ENCODE measurements at regions not wholly inside any gene's neighbourhood (a gene's known extent, or its start where the extent isn't known, plus 50 kb on each side); places are given as distances from the start of the nearest gene placed in this dataset.
"Not testable (repeated sequence)": the region's sequence is repeated elsewhere in the genome, so short reads cannot be mapped to it uniquely, and the experiment has no call there.

DNA sequence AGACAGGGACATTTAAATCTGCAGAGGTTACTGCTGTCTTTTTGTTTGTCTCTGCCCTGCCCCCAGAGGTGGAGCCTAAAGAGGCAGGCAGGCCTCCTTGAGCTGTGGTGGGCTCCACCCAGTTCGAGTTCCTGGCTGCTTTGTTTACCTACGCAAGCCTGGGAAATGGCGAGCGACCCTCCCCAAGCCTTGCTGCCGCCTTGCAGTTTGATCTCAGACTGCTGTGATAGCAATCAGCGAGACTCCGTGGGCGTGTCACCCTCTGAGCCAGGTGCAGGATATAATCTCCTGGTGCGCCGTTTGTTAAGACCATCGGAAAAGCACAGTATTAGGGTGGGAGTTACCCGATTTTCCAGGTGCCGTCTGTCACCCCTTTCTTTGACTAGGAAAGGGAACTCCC is 93.3 kb downstream of the ANKRD30BL start:
- not testable (repeated sequence) for DNase-seq (ENCODE audit: low read depth)

GRCh38 chr2:132065391-132065790 is 96.4 kb downstream of the ANKRD30BL start:
- not testable (repeated sequence) for DNase-seq (ENCODE audit: low read depth); H3K4me3 ChIP-seq (replicated peaks; ENCODE audit: low read depth, low read length)

More for the DNA sequence above, 93.3 kb downstream of the ANKRD30BL start:
- H3K4me3 ChIP-seq (replicated peaks; ENCODE audit: low read depth, low read length): not testable (repeated sequence)

DNA sequence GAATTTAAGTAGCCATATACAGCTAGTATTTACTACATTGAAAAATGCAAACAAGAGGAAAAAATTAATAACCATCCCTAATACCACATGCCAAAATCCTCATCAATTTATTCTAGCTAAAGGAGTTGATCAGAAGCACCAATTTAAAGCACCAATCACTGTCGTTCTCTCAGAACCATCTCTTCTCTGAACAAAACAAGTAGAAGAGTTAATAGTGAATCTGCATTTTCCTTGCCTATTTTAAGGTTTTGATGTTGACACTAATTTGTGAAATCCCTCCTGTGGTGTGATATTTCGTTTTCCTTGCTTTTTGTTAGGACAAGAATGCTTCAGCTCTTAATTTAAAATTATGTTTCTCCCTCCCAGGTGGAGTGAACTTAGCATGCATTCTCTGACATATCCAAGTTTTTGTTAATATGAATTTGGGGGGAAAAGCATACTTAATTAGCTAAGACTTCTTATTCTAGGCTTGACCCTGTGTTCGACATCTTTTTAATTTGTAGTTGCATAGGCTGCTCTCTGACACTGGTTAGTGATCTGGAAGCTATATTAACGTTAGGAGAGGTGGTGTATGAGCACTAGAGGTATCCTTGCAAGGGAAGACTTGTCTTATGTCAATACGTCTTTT is 122.0 kb downstream of the ANKRD30BL start:
- H3K4me3 ChIP-seq (replicated peaks; ENCODE audit: low read depth, low read length); DNase-seq (ENCODE audit: low read depth): not testable (repeated sequence)

DNA sequence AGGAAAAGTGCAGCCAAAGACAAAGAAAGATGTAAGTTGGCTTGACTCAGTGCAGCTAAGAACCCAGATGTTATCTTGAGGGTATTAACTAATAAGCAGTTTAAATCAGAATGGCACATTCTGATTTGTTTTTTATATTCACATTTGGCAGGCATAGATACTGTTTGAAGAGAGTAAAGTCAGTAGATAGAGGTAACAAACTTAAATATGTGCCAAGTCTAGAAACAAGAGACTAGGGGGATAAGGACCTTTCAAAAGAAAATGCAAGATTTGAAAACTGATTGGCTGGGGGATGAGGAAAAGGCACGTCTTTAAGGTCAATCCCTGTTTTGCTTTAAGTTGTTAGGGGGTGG is 122.9 kb downstream of the ANKRD30BL start:
- peak overlapping the region; percentile 50 for H3K4me3 ChIP-seq (replicated peaks; ENCODE audit: low read depth, low read length)

GRCh38 chr2:132038179-132038882 is 123.4 kb downstream of the ANKRD30BL start:
- TF ChIP-seq, protein P1, sequence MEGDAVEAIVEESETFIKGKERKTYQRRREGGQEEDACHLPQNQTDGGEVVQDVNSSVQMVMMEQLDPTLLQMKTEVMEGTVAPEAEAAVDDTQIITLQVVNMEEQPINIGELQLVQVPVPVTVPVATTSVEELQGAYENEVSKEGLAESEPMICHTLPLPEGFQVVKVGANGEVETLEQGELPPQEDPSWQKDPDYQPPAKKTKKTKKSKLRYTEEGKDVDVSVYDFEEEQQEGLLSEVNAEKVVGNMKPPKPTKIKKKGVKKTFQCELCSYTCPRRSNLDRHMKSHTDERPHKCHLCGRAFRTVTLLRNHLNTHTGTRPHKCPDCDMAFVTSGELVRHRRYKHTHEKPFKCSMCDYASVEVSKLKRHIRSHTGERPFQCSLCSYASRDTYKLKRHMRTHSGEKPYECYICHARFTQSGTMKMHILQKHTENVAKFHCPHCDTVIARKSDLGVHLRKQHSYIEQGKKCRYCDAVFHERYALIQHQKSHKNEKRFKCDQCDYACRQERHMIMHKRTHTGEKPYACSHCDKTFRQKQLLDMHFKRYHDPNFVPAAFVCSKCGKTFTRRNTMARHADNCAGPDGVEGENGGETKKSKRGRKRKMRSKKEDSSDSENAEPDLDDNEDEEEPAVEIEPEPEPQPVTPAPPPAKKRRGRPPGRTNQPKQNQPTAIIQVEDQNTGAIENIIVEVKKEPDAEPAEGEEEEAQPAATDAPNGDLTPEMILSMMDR (IDR thresholded peaks at IDR 0.05; ENCODE audit: low read length, missing control alignments): no peak
- no peak for DNase-seq (ENCODE audit: low read depth)
- H3K4me3 ChIP-seq (replicated peaks; ENCODE audit: low read depth, low read length): peak overlapping the region; percentile 50

More for the DNA sequence above, 122.9 kb downstream of the ANKRD30BL start:
- not testable (repeated sequence) for DNase-seq (ENCODE audit: low read depth)

GRCh38 chr2:132037527-132038178 is 124.1 kb downstream of the ANKRD30BL start:
- DNase-seq (ENCODE audit: low read depth): no peak
- H3K4me3 ChIP-seq (replicated peaks; ENCODE audit: low read depth, low read length): peak overlapping the region; percentile 50

GRCh38 chr2:132034646-132035045 is 127.1 kb downstream of the ANKRD30BL start:
- no peak for DNase-seq (ENCODE audit: low read depth)
- H3K4me3 ChIP-seq (replicated peaks; ENCODE audit: low read depth, low read length): no peak overlapping the region
- TF ChIP-seq, protein P1 (IDR thresholded peaks at IDR 0.05; ENCODE audit: low read length, missing control alignments): no peak

More at GRCh38 chr2:132037527-132038178, 124.1 kb downstream of the ANKRD30BL start:
- TF ChIP-seq, protein P1 (IDR thresholded peaks at IDR 0.05; ENCODE audit: low read length, missing control alignments): no peak

DNA sequence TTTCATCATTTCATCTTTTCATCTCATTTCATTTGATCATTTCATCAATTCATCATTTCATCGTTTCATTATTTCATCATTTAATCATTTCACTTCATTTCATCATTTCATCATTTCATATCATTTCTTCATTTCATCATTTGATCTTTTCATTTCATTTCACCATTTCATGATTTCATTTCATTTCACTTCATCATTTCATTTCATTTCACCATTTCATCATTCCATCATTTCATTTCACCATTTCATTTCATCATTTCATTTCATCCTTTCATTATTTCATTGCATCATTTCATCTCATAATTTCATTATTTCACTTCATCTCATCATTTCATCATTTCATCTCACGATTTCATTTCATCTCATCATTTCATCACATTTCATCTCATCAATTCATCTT is 127.8 kb downstream of the ANKRD30BL start:
- no peak for DNase-seq (ENCODE audit: low read depth)
- TF ChIP-seq, protein P1 (IDR thresholded peaks at IDR 0.05; ENCODE audit: low read length, missing control alignments): no peak
- H3K4me3 ChIP-seq (replicated peaks; ENCODE audit: low read depth, low read length): no peak overlapping the region

DNA sequence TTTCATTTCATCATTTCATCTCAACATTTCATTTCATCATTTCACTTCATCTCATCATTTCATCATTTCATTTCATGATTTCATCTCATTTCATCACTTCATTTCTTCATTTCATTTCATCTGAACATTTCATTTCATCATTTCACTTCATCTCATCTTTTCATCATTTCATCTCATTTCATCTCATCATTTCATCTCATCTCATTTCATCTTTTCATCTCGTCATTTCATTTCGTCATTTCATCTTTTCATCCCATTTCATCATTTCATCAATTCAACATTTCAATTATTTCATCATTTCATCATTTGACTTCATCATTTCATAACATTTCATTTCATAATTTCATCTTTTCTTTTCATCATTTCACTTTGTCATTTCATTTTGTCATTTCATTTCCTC is 128.4 kb downstream of the ANKRD30BL start:
- DNase-seq (ENCODE audit: low read depth): no peak
- TF ChIP-seq, protein P1 (IDR thresholded peaks at IDR 0.05; ENCODE audit: low read length, missing control alignments): no peak
- no peak overlapping the region for H3K4me3 ChIP-seq (replicated peaks; ENCODE audit: low read depth, low read length)

GRCh38 chr2:132012046-132012445 is 149.7 kb downstream of the ANKRD30BL start:
- not testable (repeated sequence) for DNase-seq (ENCODE audit: low read depth); H3K4me3 ChIP-seq (replicated peaks; ENCODE audit: low read depth, low read length)

Measured in fibroblast of pulmonary artery (primary cell).